ENCODE measurements at regions not wholly inside any gene's neighbourhood (a gene's known extent, or its start where the extent isn't known, plus 50 kb on each side); places are given as distances from the start of the nearest gene placed in this dataset.

DNA sequence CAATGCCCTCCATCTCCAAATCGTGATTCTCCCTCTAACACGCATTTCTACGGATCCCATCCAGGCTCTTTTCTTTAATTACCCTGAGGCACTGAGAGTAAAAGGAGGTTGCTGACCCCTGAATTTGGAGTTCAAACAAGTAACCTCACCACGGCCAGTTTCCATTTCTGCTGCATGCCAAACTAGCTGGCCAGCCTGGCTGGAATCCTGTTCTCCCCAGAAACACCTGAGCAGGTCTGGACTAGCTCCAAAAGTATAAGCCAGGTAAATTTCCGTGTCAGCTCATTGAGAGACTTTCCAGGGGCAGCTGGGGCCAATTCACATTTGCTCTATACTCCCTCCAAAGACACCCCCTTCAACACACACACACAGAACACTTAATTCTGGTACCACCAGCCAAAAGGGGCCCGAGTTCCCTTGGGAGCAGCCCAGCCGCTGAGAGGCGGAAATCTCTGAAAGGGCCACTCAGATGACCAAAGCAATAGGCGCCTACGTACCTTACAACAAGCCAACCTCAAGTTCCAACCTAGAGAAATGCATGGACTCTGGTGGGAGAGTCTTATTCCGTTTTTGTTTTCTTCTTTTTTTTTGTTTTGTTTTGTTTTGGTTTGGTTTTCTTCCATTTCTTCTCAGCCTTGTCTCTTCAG lies 131.4 kb downstream of the NDUFA12 start:
- ATAC-seq = no peak
- TF ChIP-seq CTCF (IDR thresholded peaks at IDR 0.05) = no peak
- H3K27me3 ChIP-seq (ENCODE audit: control insufficient read depth, insufficient read depth, low read length) = peaks cover 27% of the 10 kb centered on the region

GRCh38 chr12:94870511-94870910 lies 133.0 kb downstream of the NDUFA12 start:
- ATAC-seq (no peak), DNase-seq (no peak)
- Histone ChIP-seq H3K9me3 (ENCODE audit: control insufficient read depth, insufficient read depth, low read length) (no peaks in the 10 kb centered on the region), H3K4me3 (ENCODE audit: low read length) (no peak overlapping the region), H3K27me3 (ENCODE audit: control insufficient read depth, insufficient read depth, low read length) (peaks cover 21% of the 10 kb centered on the region), H3K27ac (ENCODE audit: low read length) (no peak overlapping the region), H3K36me3 (ENCODE audit: control insufficient read depth, insufficient read depth, low read length) (no peaks in the 10 kb centered on the region), H3K4me1 (ENCODE audit: control insufficient read depth, insufficient read depth, low read length) (peaks cover 14% of the 10 kb centered on the region)
- WGBS (ENCODE audit: insufficient coverage) = 81% methylated on average over 4 of the region's 5 CpGs
- Mint-ChIP-seq H3K4me1 (peaks cover 10 to 21% of the 10 kb centered on the region in 2 donors), H3K27me3 (ENCODE audit: low read depth in 2 of 2) (peaks cover 39 to 56% of the 10 kb centered on the region in 2 donors), H3K36me3 (no peaks in the 10 kb centered on the region), H3K9me3 (no peaks in the 10 kb centered on the region), H3K4me3 (no peak overlapping the region), H3K27ac (no peak overlapping the region)
- intact Hi-C loops (cut with micrococcal nuclease) = loop anchor here (10.0 kb wide), 1 partner anchor 114 kb away; no protein-coding TSS in a partner anchor
- no peak for TF ChIP-seq CTCF (IDR thresholded peaks at IDR 0.05)

More for the DNA sequence above, 131.4 kb downstream of the NDUFA12 start:
- H3K27ac Mint-ChIP-seq = no peak overlapping the region
- H3K27me3 Mint-ChIP-seq (ENCODE audit: low read depth in 2 of 2) = peaks cover 48 to 62% of the 10 kb centered on the region in 2 donors
- peak overlapping the region; percentile 86 for H3K4me3 Mint-ChIP-seq
- no peaks in the 10 kb centered on the region for H3K36me3 ChIP-seq (ENCODE audit: control insufficient read depth, insufficient read depth, low read length)
- DNase-seq = no peak
- no peaks in the 10 kb centered on the region for H3K9me3 ChIP-seq (ENCODE audit: control insufficient read depth, insufficient read depth, low read length)
- H3K4me1 ChIP-seq (ENCODE audit: control insufficient read depth, insufficient read depth, low read length) = peaks cover 14% of the 10 kb centered on the region
- H3K36me3 Mint-ChIP-seq = no peaks in the 10 kb centered on the region
- H3K9me3 Mint-ChIP-seq = no peaks in the 10 kb centered on the region
- no peak overlapping the region for H3K27ac ChIP-seq (ENCODE audit: low read length)
- WGBS (ENCODE audit: insufficient coverage) = 91% methylated on average over 10 of the region's 11 CpGs
- H3K4me1 Mint-ChIP-seq = peaks cover 10 to 22% of the 10 kb centered on the region in 2 donors
- H3K4me3 ChIP-seq (ENCODE audit: low read length) = no peak overlapping the region
- intact Hi-C loops (cut with micrococcal nuclease) = loop anchor here (10.0 kb wide), 1 partner anchor 113 kb away; no protein-coding TSS in a partner anchor

DNA sequence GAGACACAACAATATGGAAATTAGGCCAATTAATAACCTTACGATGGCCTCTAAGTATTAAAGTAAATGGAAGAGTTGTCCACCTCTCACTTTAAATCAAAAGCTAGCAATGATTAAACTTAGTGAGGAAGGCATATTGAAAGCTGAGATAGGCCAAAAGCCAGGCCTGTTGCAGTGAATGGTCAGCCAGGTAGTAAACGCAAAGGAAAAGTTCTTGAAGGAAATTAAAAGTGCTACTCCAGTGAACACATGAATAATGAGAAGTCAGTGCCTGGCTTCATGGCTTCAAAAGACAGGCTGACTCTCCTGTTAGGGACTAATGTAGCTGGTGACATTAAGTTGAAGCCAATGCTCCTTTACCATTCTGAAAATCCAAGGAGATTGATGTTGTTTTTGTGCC lies 135.3 kb downstream of the NDUFA12 start:
- peaks cover 24 to 38% of the 10 kb centered on the region in 2 donors for H3K27me3 Mint-ChIP-seq (ENCODE audit: low read depth in 2 of 2)
- no peaks in the 10 kb centered on the region for H3K9me3 Mint-ChIP-seq
- Histone ChIP-seq H3K4me1 (ENCODE audit: control insufficient read depth, insufficient read depth, low read length) (peaks cover 5% of the 10 kb centered on the region), H3K27ac (ENCODE audit: low read length) (no peak overlapping the region), H3K9me3 (ENCODE audit: control insufficient read depth, insufficient read depth, low read length) (no peaks in the 10 kb centered on the region), H3K27me3 (ENCODE audit: control insufficient read depth, insufficient read depth, low read length) (peaks cover 9% of the 10 kb centered on the region), H3K36me3 (ENCODE audit: control insufficient read depth, insufficient read depth, low read length) (no peaks in the 10 kb centered on the region), H3K4me3 (ENCODE audit: low read length) (no peak overlapping the region)
- DNase-seq (no peak), ATAC-seq (no peak)
- intact Hi-C loops (cut with micrococcal nuclease) = no loop called here
- peaks cover 0 to 5% of the 10 kb centered on the region in 2 donors for H3K4me1 Mint-ChIP-seq
- no peak overlapping the region for H3K27ac Mint-ChIP-seq
- no peak for TF ChIP-seq CTCF (IDR thresholded peaks at IDR 0.05)
- no peak overlapping the region for H3K4me3 Mint-ChIP-seq
- H3K36me3 Mint-ChIP-seq = no peaks in the 10 kb centered on the region
- WGBS (ENCODE audit: insufficient coverage) = 100% methylated on average over 1 of the region's 2 CpGs
